HCT116 (cell line): ENCODE measurements at regions not wholly inside any gene's neighbourhood (a gene's known extent, or its start where the extent isn't known, plus 50 kb on each side); places are given as distances from the start of the nearest gene placed in this dataset.

Source experiments
- ATAC-seq: fragments of 200-7000 bp; cut with Tn5 transposase; 2 replicates; pipeline ENCODE4 v1.9.1; 2020; ENCODE audit warnings: mild to moderate bottlenecking, moderate library complexity
- BruUV-seq: library from RNA; stranded (reverse); fragments of 400-500 nt; replicated peaks from 2 replicates; lab custom pipeline; 2021; lab: Mats Ljungman, UMichigan
- CTCF ChIA-PET: fragments of 300-600 bp; sonication (Branson Sonifier 250); formaldehyde crosslinking; loops from one replicate; lab custom pipeline; 2021; ENCODE audit warnings: antibody characterized with exemption; lab: Charles Lee
- POLR2A ChIA-PET: fragments of 300-600, 350-600 bp; sonication (Branson Sonifier 250); formaldehyde crosslinking; loops from one replicate; lab custom pipeline; 2021; ENCODE audit warnings: antibody characterized with exemption; lab: Charles Lee
- RAD21 ChIA-PET, 2 experiments: fragments of 300-600 bp; sonication (Branson Sonifier 250); formaldehyde crosslinking; loops; one replicate each; lab custom pipeline; 2023; ENCODE audit warnings: low total read pairs in 2 of 2; ENCODE audit not compliant: uncharacterized antibody in 2 of 2, unreplicated experiment in 2 of 2, low non-redundant PET in 1 of 2; lab: Charles Lee
- DNase-seq: peaks from one replicate; pipeline ENCODE4 v3.0.0-alpha.2; 2010; ENCODE audit warnings: low read depth, low spot score
- H2AFZ ChIP-seq: fragments of 200-600 bp; shearing (Covaris generic), sonication (generic); 2 replicates; pipeline ENCODE4 v1.6.1; 2017; ENCODE audit warnings: low read depth, mixed run types, mixed read lengths, antibody characterized with exemption, low read length; ENCODE audit not compliant: poor library complexity, severe bottlenecking
- H3K27ac ChIP-seq: 2 replicates; pipeline ENCODE4 v1.5.1; 2012; ENCODE audit warnings: low read depth, low read length
- H3K27me3 ChIP-seq: fragments of 200-600 bp; sonication (generic); 2 replicates; pipeline ENCODE4 v1.6.1; 2016; ENCODE audit warnings: mixed run types, low read length, mixed read lengths; ENCODE audit not compliant: insufficient read depth
- H3K36me3 ChIP-seq, 2 experiments: fragments of 200-500 bp in 1 of 2; fragments of 200-600 bp in 1 of 2; sonication (Bioruptor generic) in 1 of 2; sonication (generic) in 1 of 2; 2 replicates each; pipeline versions ENCODE4 v1.5.1 to v1.6.1; 2014 to 2016; ENCODE audit warnings: low read length in 2 of 2, inconsistent platforms in 1 of 2, mixed read lengths in 1 of 2, mixed run types in 1 of 2; ENCODE audit not compliant: insufficient read depth in 2 of 2, control insufficient read depth in 1 of 2
- H3K4me1 ChIP-seq, 2 experiments: fragments of 200-600 bp in 1 of 2; sonication (generic) in 1 of 2; 2 replicates each; pipeline versions ENCODE4 v1.5.1 to v1.6.1; 2012 to 2017; ENCODE audit warnings: low read length in 2 of 2, inconsistent platforms in 1 of 2, mild to moderate bottlenecking in 1 of 2, mixed read lengths in 1 of 2, mixed run types in 1 of 2, moderate library complexity in 1 of 2; ENCODE audit not compliant: insufficient read depth in 2 of 2, control insufficient read depth in 1 of 2
- H3K4me2 ChIP-seq: fragments of 200-600 bp; sonication (generic); 2 replicates; pipeline ENCODE4 v1.6.1; 2017; ENCODE audit warnings: mixed run types, low read length, mixed read lengths
- H3K4me3 ChIP-seq, 2 experiments: fragments of 200-600 bp in 1 of 2; sonication (generic) in 1 of 2; replicated peaks in 1 of 2; 2 replicates each; pipeline ENCODE4 v1.5.1; 2011 to 2016; ENCODE audit warnings: low read length in 2 of 2, control low read depth in 1 of 2, low read depth in 1 of 2, mild to moderate bottlenecking in 1 of 2, mixed read lengths in 1 of 2, mixed run types in 1 of 2
- H3K79me2 ChIP-seq: fragments of 200-600 bp; sonication (generic); 2 replicates; pipeline ENCODE4 v1.6.1; 2017; ENCODE audit warnings: mild to moderate bottlenecking, mixed run types, low read length, moderate library complexity, mixed read lengths; ENCODE audit not compliant: insufficient read depth
- H3K9ac ChIP-seq: fragments of 200-600 bp; sonication (generic); 2 replicates; pipeline ENCODE4 v1.6.1; 2016; ENCODE audit warnings: low read length, mixed read lengths
- H3K9me2 ChIP-seq: fragments of 200-600 bp; sonication (generic), shearing (Covaris generic); 2 replicates; pipeline ENCODE4 v1.6.1; 2017; ENCODE audit warnings: mixed run types, mild to moderate bottlenecking, moderate library complexity; ENCODE audit not compliant: insufficient read depth
- H3K9me3 ChIP-seq, 2 experiments: fragments of 200-500 bp in 1 of 2; fragments of 200-600 bp in 1 of 2; sonication (Bioruptor generic) in 1 of 2; sonication (generic) in 1 of 2; 2 replicates each; pipeline ENCODE4 v1.6.1; 2014 to 2017; ENCODE audit warnings: low read length in 2 of 2, mixed read lengths in 2 of 2, inconsistent platforms in 1 of 2, low read depth in 1 of 2, mild to moderate bottlenecking in 1 of 2, mixed run types in 1 of 2, moderate library complexity in 1 of 2; ENCODE audit not compliant: control insufficient read depth in 1 of 2, insufficient read depth in 1 of 2
- H4K20me1 ChIP-seq: fragments of 200-600 bp; sonication (generic), shearing (Covaris generic); 2 replicates; pipeline ENCODE4 v1.6.1; 2017; ENCODE audit warnings: mixed run types, mild to moderate bottlenecking, moderate library complexity; ENCODE audit not compliant: insufficient read depth
- SRF ChIP-seq: IDR thresholded peaks from 2 replicates; pipeline ENCODE4 v1.6.1; 2012; ENCODE audit warnings: low read depth
- TCF7L2 ChIP-seq: IDR thresholded peaks from 2 replicates; pipeline ENCODE4 v1.7.0; 2011; ENCODE audit warnings: borderline replicate concordance, inconsistent platforms; ENCODE audit not compliant: insufficient read depth, insufficient read length; ENCODE audit errors: extremely low read depth
- intact Hi-C: fragments of 100-400 bp; cut with micrococcal nuclease; formaldehyde crosslinking; loops from 2 replicates; pipeline ENCODE4 v1.10.0; 2022
- TF ChIP-seq, protein P1 (sequence below): IDR thresholded peaks from 2 replicates; pipeline ENCODE4 v1.6.1; 2012

- RAD21 ChIA-PET, result no interaction called here
- peak; percentile 82 for TF ChIP-seq TCF7L2
- TF ChIP-seq, protein P1, sequence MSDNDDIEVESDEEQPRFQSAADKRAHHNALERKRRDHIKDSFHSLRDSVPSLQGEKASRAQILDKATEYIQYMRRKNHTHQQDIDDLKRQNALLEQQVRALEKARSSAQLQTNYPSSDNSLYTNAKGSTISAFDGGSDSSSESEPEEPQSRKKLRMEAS, result no peak
These were observed 252.7 kb downstream of the ZEB2 start for GRCh38 chr2:144267239-144267638.

DNA sequence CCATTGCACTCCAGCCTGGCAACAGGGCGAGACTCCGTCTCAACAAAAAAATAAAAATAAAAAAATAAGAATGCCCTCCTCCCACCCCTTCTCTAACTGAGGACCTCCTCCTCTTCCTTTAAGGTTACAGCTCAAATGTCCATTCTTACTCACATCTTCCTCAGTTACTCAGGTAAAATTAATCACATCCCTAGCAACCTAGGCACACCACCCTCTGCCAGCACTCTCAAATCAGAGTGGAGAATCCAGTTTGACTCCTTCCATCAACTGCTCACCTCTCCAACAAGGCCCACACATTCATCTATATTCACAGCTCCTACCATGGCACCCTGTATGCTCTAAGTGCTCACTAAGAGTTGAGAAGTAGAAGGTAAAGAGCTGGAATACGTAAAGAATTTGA, 254.3 kb downstream of the ZEB2 start:
- no peaks in the 10 kb centered on the region for H3K4me1 ChIP-seq
- H3K27me3 ChIP-seq, result no peaks in the 10 kb centered on the region
- no peak overlapping the region for H3K4me3 ChIP-seq
- CTCF ChIA-PET, result no interaction called here
- H3K36me3 ChIP-seq, result no peaks in the 10 kb centered on the region
- TF ChIP-seq SRF, result no peak
- TF ChIP-seq, all 23 proteins: peak for 0
- H3K9me2 ChIP-seq, result no peaks in the 10 kb centered on the region
- H2AFZ ChIP-seq, result no peak overlapping the region
- BruUV-seq, result no TSS peak
- ChIA-PET POLR2A (no interaction called here), RAD21 (no interaction called here)
- no peaks in the 10 kb centered on the region for H3K79me2 ChIP-seq
- H3K9ac ChIP-seq, result no peak overlapping the region
- H3K27ac ChIP-seq, result no peak overlapping the region
- no peak for ATAC-seq
- intact Hi-C loops, result no loop called here
- no peak for DNase-seq
- H3K4me2 ChIP-seq, result no peak overlapping the region
- H4K20me1 ChIP-seq, result no peaks in the 10 kb centered on the region
- H3K9me3 ChIP-seq, result no peaks in the 10 kb centered on the region

More at GRCh38 chr2:144267239-144267638, 252.7 kb downstream of the ZEB2 start:
- ATAC-seq (no peak), DNase-seq (no peak)
- no peaks in the 10 kb centered on the region for H3K36me3 ChIP-seq
- no peak overlapping the region for H3K4me2 ChIP-seq
- CTCF ChIA-PET, result no interaction called here
- H3K27ac ChIP-seq, result no peak overlapping the region
- no peaks in the 10 kb centered on the region for H3K27me3 ChIP-seq
- intact Hi-C loops, result no loop called here
- POLR2A ChIA-PET, result no interaction called here
- H2AFZ ChIP-seq, result no peak overlapping the region
- BruUV-seq, result no TSS peak
- H3K9me2 ChIP-seq, result no peaks in the 10 kb centered on the region
- H3K9ac ChIP-seq, result no peak overlapping the region
- H3K9me3 ChIP-seq, result no peaks in the 10 kb centered on the region
- no peaks in the 10 kb centered on the region for H4K20me1 ChIP-seq
- H3K4me1 ChIP-seq, result no peaks in the 10 kb centered on the region
- H3K4me3 ChIP-seq, result no peak overlapping the region
- no peaks in the 10 kb centered on the region for H3K79me2 ChIP-seq
